Peyer's patch (tissue), 4 donors: ENCODE measurements at regions not wholly inside any gene's neighbourhood (a gene's known extent, or its start where the extent isn't known, plus 50 kb on each side); places are given as distances from the start of the nearest gene placed in this dataset.

Experiments
- DNase-seq, 3 donors: peaks; one replicate each; pipeline ENCODE4 v3.0.0-alpha.2; 2017 to 2019
- H3K27ac ChIP-seq, 4 donors: fragments of 200-600 bp; sonication (generic); one replicate each; pipeline ENCODE4 v1.5.1; 2016 to 2019
- H3K27me3 ChIP-seq, 2 donors: fragments of 200-600 bp; sonication (generic); one replicate each; pipeline ENCODE4 v1.5.1; 2019
- H3K36me3 ChIP-seq, 3 donors: fragments of 200-600 bp; sonication (generic); one replicate each; pipeline ENCODE4 v1.5.1; 2016 to 2019
- H3K4me1 ChIP-seq, 4 donors: fragments of 200-600 bp; sonication (generic); one replicate each; pipeline ENCODE4 v1.5.1; 2016 to 2019
- H3K4me3 ChIP-seq, 4 donors: fragments of 200-600 bp; sonication (generic); 1 replicate in 3 of 4; 2 replicates in 1 of 4; pipeline ENCODE4 v1.5.1; 2016 to 2019; ENCODE audit warnings: mild to moderate bottlenecking in 1 of 4
- H3K9me3 ChIP-seq, 4 donors: fragments of 200-600 bp; sonication (generic); one replicate each; pipeline ENCODE4 v1.5.1; 2016 to 2019; ENCODE audit warnings: mild to moderate bottlenecking in 1 of 4
- CTCF ChIP-seq, 6 experiments: fragments of 450-650 bp in 4 of 6; fragments of 200-600 bp in 2 of 6; sonication (generic) in 1 of 6; IDR thresholded peaks; one replicate each; pipeline ENCODE4 v1.5.1; 2017 to 2019; ENCODE audit warnings: antibody characterized with exemption in 6 of 6, mild to moderate bottlenecking in 3 of 6, moderate library complexity in 1 of 6
- POLR2A ChIP-seq, 2 donors: fragments of 450-650 bp; IDR thresholded peaks; one replicate each; pipeline ENCODE4 v1.5.1; 2017; ENCODE audit warnings: antibody characterized with exemption in 2 of 2, mild to moderate bottlenecking in 2 of 2, moderate library complexity in 2 of 2

GRCh38 chr4:57274082-57274481, 163.9 kb upstream of the IGFBP7 start:
- H3K27me3 ChIP-seq: no peaks in the 10 kb centered on the region
- H3K9me3 ChIP-seq: no peaks in the 10 kb centered on the region
- no peaks in the 10 kb centered on the region for H3K36me3 ChIP-seq
- no peaks in the 10 kb centered on the region for H3K4me1 ChIP-seq
- H3K4me3 ChIP-seq: no peak overlapping the region
- no peak for TF ChIP-seq POLR2A (IDR thresholded peaks at IDR 0.05)
- no peak for TF ChIP-seq CTCF (IDR thresholded peaks at IDR 0.05)
- H3K27ac ChIP-seq: no peak overlapping the region
- no peak for DNase-seq

GRCh38 chr4:57270346-57270745, 160.2 kb upstream of the IGFBP7 start:
- no peak overlapping the region for H3K27ac ChIP-seq
- no peaks in the 10 kb centered on the region for H3K4me1 ChIP-seq
- no peaks in the 10 kb centered on the region for H3K36me3 ChIP-seq
- TF ChIP-seq POLR2A (IDR thresholded peaks at IDR 0.05) (no peak), CTCF (IDR thresholded peaks at IDR 0.05) (no peak)
- no peaks in the 10 kb centered on the region for H3K27me3 ChIP-seq
- H3K4me3 ChIP-seq: no peak overlapping the region
- H3K9me3 ChIP-seq: no peaks in the 10 kb centered on the region
- DNase-seq: no peak

GRCh38 chr4:57265831-57266582, 155.8 kb upstream of the IGFBP7 start:
- H3K27ac ChIP-seq: no peak overlapping the region
- H3K9me3 ChIP-seq: no peaks in the 10 kb centered on the region
- DNase-seq: no peak
- TF ChIP-seq POLR2A (IDR thresholded peaks at IDR 0.05) (no peak), CTCF (IDR thresholded peaks at IDR 0.05) (no peak)
- no peaks in the 10 kb centered on the region for H3K4me1 ChIP-seq
- no peak overlapping the region for H3K4me3 ChIP-seq
- H3K36me3 ChIP-seq: no peaks in the 10 kb centered on the region
- no peaks in the 10 kb centered on the region for H3K27me3 ChIP-seq

GRCh38 chr4:57254754-57255153, 144.6 kb upstream of the IGFBP7 start:
- Histone ChIP-seq H3K9me3 (no peaks in the 10 kb centered on the region), H3K27me3 (no peaks in the 10 kb centered on the region), H3K36me3 (no peaks in the 10 kb centered on the region), H3K27ac (no peak overlapping the region), H3K4me1 (no peaks in the 10 kb centered on the region), H3K4me3 (no peak overlapping the region)
- no peak for TF ChIP-seq POLR2A (IDR thresholded peaks at IDR 0.05)
- TF ChIP-seq CTCF (IDR thresholded peaks at IDR 0.05): no peak
- no peak for DNase-seq

- TF ChIP-seq POLR2A (IDR thresholded peaks at IDR 0.05) (no peak), CTCF (IDR thresholded peaks at IDR 0.05) (no peak)
- no peaks in the 10 kb centered on the region for H3K36me3 ChIP-seq
- H3K9me3 ChIP-seq: no peaks in the 10 kb centered on the region
- no peaks in the 10 kb centered on the region for H3K4me1 ChIP-seq
- no peak for DNase-seq
- no peaks in the 10 kb centered on the region for H3K27me3 ChIP-seq
- H3K27ac ChIP-seq: no peak overlapping the region
- H3K4me3 ChIP-seq: no peak overlapping the region
Measured at GRCh38 chr4:57249083-57249482, 138.9 kb upstream of the IGFBP7 start.

GRCh38 chr4:57243076-57243475, 132.9 kb upstream of the IGFBP7 start:
- no peaks in the 10 kb centered on the region for H3K4me1 ChIP-seq
- no peaks in the 10 kb centered on the region for H3K36me3 ChIP-seq
- DNase-seq: no peak
- no peak overlapping the region for H3K4me3 ChIP-seq
- TF ChIP-seq CTCF (IDR thresholded peaks at IDR 0.05): no peak
- no peak for TF ChIP-seq POLR2A (IDR thresholded peaks at IDR 0.05)
- no peaks in the 10 kb centered on the region for H3K9me3 ChIP-seq
- H3K27me3 ChIP-seq: no peaks in the 10 kb centered on the region
- H3K27ac ChIP-seq: no peak overlapping the region
